GM23338 (cell line): ENCODE measurements at regions not wholly inside any gene's neighbourhood (a gene's known extent, or its start where the extent isn't known, plus 50 kb on each side); places are given as distances from the start of the nearest gene placed in this dataset.

Experiments
- ATAC-seq: fragments of 200-7000 bp; cut with Tn5 transposase; 3 replicates; pipeline ENCODE4 v1.9.1; 2020
- DNase-seq: peaks from one replicate; pipeline ENCODE4 v3.0.0-alpha.2; 2015; ENCODE audit warnings: low spot score
- H2AFZ ChIP-seq: fragments of 200-600 bp; sonication (generic); 2 replicates; pipeline ENCODE4 v1.8.0; 2016; ENCODE audit warnings: antibody characterized with exemption, mild to moderate bottlenecking, moderate library complexity
- H3F3A ChIP-seq: fragments of 200-600 bp; sonication (generic); replicated peaks from 2 replicates; pipeline ENCODE4 v1.8.0; 2017; ENCODE audit warnings: antibody characterized with exemption, mixed run types, low read depth
- H3K27ac ChIP-seq: fragments of 200-600 bp; sonication (generic); 2 replicates; pipeline ENCODE4 v1.6.1; 2016; ENCODE audit warnings: low read depth
- H3K27me3 ChIP-seq: fragments of 200-600 bp; sonication (generic); 2 replicates; pipeline ENCODE4 v1.8.0; 2016; ENCODE audit warnings: mild to moderate bottlenecking, mixed run types, moderate library complexity; ENCODE audit not compliant: insufficient read depth
- H3K36me3 ChIP-seq: fragments of 200-600 bp; sonication (generic); 2 replicates; pipeline ENCODE4 v1.8.0; 2016; ENCODE audit warnings: mild to moderate bottlenecking; ENCODE audit not compliant: insufficient read depth
- H3K4me1 ChIP-seq: fragments of 200-600 bp; sonication (generic); 2 replicates; pipeline ENCODE4 v1.8.0; 2016; ENCODE audit warnings: mild to moderate bottlenecking, moderate library complexity; ENCODE audit not compliant: insufficient read depth
- H3K4me2 ChIP-seq: fragments of 200-600 bp; sonication (generic); 2 replicates; pipeline ENCODE4 v1.7.1; 2017; ENCODE audit warnings: mixed run types
- H3K4me3 ChIP-seq: fragments of 200-600 bp; sonication (generic); 2 replicates; pipeline ENCODE4 v1.6.1; 2016; ENCODE audit warnings: mixed run types
- H3K79me2 ChIP-seq: fragments of 200-600 bp; sonication (generic); replicated peaks from 2 replicates; pipeline ENCODE4 v1.8.0; 2017; ENCODE audit warnings: mild to moderate bottlenecking; ENCODE audit not compliant: insufficient read depth
- H3K9me2 ChIP-seq: fragments of 200-600 bp; sonication (generic); 2 replicates; pipeline ENCODE4 v1.8.0; 2017; ENCODE audit not compliant: insufficient read depth
- H4K20me1 ChIP-seq: fragments of 200-600 bp; sonication (generic); replicated peaks from 2 replicates; pipeline ENCODE4 v1.8.0; 2017; ENCODE audit warnings: mild to moderate bottlenecking; ENCODE audit not compliant: insufficient read depth
- H3K27ac Mint-ChIP-seq: 2 replicates; pipeline ENCODE4 v1.8.0; 2020; ENCODE audit warnings: inconsistent platforms, mild to moderate bottlenecking, moderate library complexity, mixed read lengths
- H3K27me3 Mint-ChIP-seq: 3 replicates; pipeline ENCODE4 v1.8.0; 2022; ENCODE audit warnings: low read depth, mild to moderate bottlenecking, moderate library complexity, mixed read lengths, inconsistent platforms; ENCODE audit not compliant: insufficient read depth, poor library complexity
- H3K36me3 Mint-ChIP-seq: 3 replicates; pipeline ENCODE4 v1.8.0; 2021; ENCODE audit warnings: low read depth, mild to moderate bottlenecking, inconsistent platforms, moderate library complexity, mixed read lengths
- H3K4me1 Mint-ChIP-seq: 3 replicates; pipeline ENCODE4 v1.8.0; 2020; ENCODE audit warnings: mild to moderate bottlenecking, inconsistent platforms, mixed read lengths
- H3K4me3 Mint-ChIP-seq: 3 replicates; pipeline ENCODE4 v1.8.0; 2021; ENCODE audit warnings: moderate library complexity, mild to moderate bottlenecking, inconsistent platforms, mixed read lengths
- H3K9me3 Mint-ChIP-seq: 3 replicates; pipeline ENCODE4 v1.8.0; 2020; ENCODE audit warnings: moderate library complexity, mild to moderate bottlenecking, inconsistent platforms, mixed read lengths
- CREB1 ChIP-seq: fragments of 250-450 bp; sonication (Bioruptor Pico); IDR thresholded peaks from 2 replicates; pipeline ENCODE4 v1.5.0; 2020; ENCODE audit warnings: low read depth, mild to moderate bottlenecking, moderate library complexity
- EZH2 ChIP-seq: fragments of 200-600 bp; sonication (generic); IDR thresholded peaks from one replicate; pipeline ENCODE4 v1.8.0; 2017; ENCODE audit warnings: antibody characterized with exemption, mild to moderate bottlenecking, low read depth; ENCODE audit not compliant: unreplicated experiment
- EZH2phosphoT487 ChIP-seq: fragments of 200-600 bp; sonication (generic); IDR thresholded peaks from one replicate; pipeline ENCODE4 v1.8.1; 2018; ENCODE audit warnings: antibody characterized with exemption; ENCODE audit not compliant: unreplicated experiment
- JUNB ChIP-seq: IDR thresholded peaks from one replicate; pipeline ENCODE4 v1.6.1; 2016; ENCODE audit warnings: antibody characterized with exemption; ENCODE audit not compliant: unreplicated experiment
- NANOG ChIP-seq: IDR thresholded peaks from 2 replicates; pipeline ENCODE4 v1.6.1; 2016; ENCODE audit warnings: antibody characterized with exemption, borderline replicate concordance
- POLR2AphosphoS5 ChIP-seq: IDR thresholded peaks from 2 replicates; pipeline ENCODE4 v1.6.1; 2016; ENCODE audit warnings: antibody characterized with exemption, low read depth
- STAT1 ChIP-seq: IDR thresholded peaks from one replicate; pipeline ENCODE4 v1.6.1; 2016; ENCODE audit warnings: antibody characterized with exemption; ENCODE audit not compliant: unreplicated experiment
- ZNF114 ChIP-seq: fragments of 250-450 bp; sonication (Bioruptor Pico); IDR thresholded peaks from 2 replicates; pipeline ENCODE4 v1.5.0; 2020; ENCODE audit warnings: mild to moderate bottlenecking, moderate library complexity
- ZNF331 ChIP-seq: fragments of 250-450 bp; sonication (Bioruptor Pico); IDR thresholded peaks from 2 replicates; pipeline ENCODE4 v1.5.0; 2020; ENCODE audit warnings: low read depth, mild to moderate bottlenecking, moderate library complexity
- ZNF462 ChIP-seq: fragments of 250-450 bp; sonication (Bioruptor Pico); IDR thresholded peaks from 2 replicates; pipeline ENCODE4 v1.5.0; 2020; ENCODE audit warnings: mild to moderate bottlenecking, moderate library complexity
- TF ChIP-seq, protein P1 (sequence below), 2 experiments: fragments of 200-600 bp in 1 of 2; sonication (generic) in 1 of 2; conservative IDR thresholded peaks; 2 replicates each; pipeline versions ENCODE4 v1.5.1 to v1.6.1; 2016 to 2017; ENCODE audit warnings: antibody characterized with exemption in 2 of 2, low read depth in 2 of 2, mild to moderate bottlenecking in 2 of 2, moderate library complexity in 1 of 2

DNA sequence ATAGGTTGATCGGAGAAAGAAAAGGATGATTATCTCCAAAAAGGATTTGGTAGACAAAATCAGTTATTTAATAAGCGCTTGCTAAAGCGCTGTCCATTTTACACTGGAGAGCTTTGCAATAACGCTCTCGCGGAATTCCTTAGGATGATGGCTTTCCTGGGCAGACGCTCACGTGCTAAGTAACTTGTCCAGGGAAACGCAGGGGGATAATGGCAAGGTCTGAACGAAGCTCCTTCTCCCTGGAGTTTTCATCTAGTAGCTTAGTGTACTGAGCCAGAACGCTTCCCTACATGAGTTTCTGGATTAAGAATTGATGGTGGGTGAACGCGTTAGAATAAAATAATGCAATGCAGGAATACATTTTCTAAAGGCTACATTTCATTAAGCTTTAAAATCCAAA, 739.5 kb upstream of the SALL3 start:
- H3K4me2 ChIP-seq: no peak overlapping the region
- H3K9me2 ChIP-seq: no peaks in the 10 kb centered on the region
- DNase-seq (no peak), ATAC-seq (no peak)
- Mint-ChIP-seq H3K27me3 (peaks cover 19% of the 10 kb centered on the region), H3K27ac (no peak overlapping the region), H3K36me3 (peaks cover 59% of the 10 kb centered on the region), H3K9me3 (peaks cover 96% of the 10 kb centered on the region), H3K4me3 (no peak overlapping the region), H3K4me1 (no peaks in the 10 kb centered on the region; the same call in 2 of the 3 replicates)
- H3K27ac ChIP-seq: no peak overlapping the region
- no peak overlapping the region for H2AFZ ChIP-seq
- no peak overlapping the region for H3K4me3 ChIP-seq
- H4K20me1 ChIP-seq: no peaks in the 10 kb centered on the region
- H3K36me3 ChIP-seq: no peaks in the 10 kb centered on the region; the same call in 1 of the 2 replicates
- no peaks in the 10 kb centered on the region for H3F3A ChIP-seq
- no peaks in the 10 kb centered on the region for H3K4me1 ChIP-seq
- no peaks in the 10 kb centered on the region for H3K27me3 ChIP-seq
- TF ChIP-seq EZH2: no peak
- no peak for TF ChIP-seq ZNF331 (CRISPR knock-in tag)
- no peak for TF ChIP-seq ZNF114 (CRISPR knock-in tag)
- TF ChIP-seq POLR2AphosphoS5: no peak
- no peak for TF ChIP-seq JUNB
- no peak for TF ChIP-seq EZH2phosphoT487
- TF ChIP-seq NANOG: no peak
- TF ChIP-seq ZNF462 (CRISPR knock-in tag): no peak
- TF ChIP-seq CREB1 (CRISPR knock-in tag): no peak
- TF ChIP-seq, protein P1, sequence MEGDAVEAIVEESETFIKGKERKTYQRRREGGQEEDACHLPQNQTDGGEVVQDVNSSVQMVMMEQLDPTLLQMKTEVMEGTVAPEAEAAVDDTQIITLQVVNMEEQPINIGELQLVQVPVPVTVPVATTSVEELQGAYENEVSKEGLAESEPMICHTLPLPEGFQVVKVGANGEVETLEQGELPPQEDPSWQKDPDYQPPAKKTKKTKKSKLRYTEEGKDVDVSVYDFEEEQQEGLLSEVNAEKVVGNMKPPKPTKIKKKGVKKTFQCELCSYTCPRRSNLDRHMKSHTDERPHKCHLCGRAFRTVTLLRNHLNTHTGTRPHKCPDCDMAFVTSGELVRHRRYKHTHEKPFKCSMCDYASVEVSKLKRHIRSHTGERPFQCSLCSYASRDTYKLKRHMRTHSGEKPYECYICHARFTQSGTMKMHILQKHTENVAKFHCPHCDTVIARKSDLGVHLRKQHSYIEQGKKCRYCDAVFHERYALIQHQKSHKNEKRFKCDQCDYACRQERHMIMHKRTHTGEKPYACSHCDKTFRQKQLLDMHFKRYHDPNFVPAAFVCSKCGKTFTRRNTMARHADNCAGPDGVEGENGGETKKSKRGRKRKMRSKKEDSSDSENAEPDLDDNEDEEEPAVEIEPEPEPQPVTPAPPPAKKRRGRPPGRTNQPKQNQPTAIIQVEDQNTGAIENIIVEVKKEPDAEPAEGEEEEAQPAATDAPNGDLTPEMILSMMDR (conservative IDR thresholded peaks at IDR 0.05; ENCODE audit: low read depth in 2 of 2): no peak
- no peak for TF ChIP-seq STAT1
- H3K79me2 ChIP-seq: no peaks in the 10 kb centered on the region
